ENCODE measurements at regions not wholly inside any gene's neighbourhood (a gene's known extent, or its start where the extent isn't known, plus 50 kb on each side); places are given as distances from the start of the nearest gene placed in this dataset.

- TF ChIP-seq CTCF (IDR thresholded peaks at IDR 0.05 in 2 of 3, conservative IDR thresholded peaks at IDR 0.05 in 1 of 3; ENCODE audit: borderline replicate concordance in 1 of 3, insufficient read depth in 1 of 3, low read depth in 2 of 3, low read length in 2 of 3) (no peak), POLR2AphosphoS5 (IDR thresholded peaks at IDR 0.05; ENCODE audit: low read depth, low read length) (no peak), CEBPB (IDR thresholded peaks at IDR 0.05; ENCODE audit: low read depth) (no peak)
Measured at GRCh38 chr3:153314038-153314437, 152.0 kb downstream of the RAP2B start.

Data from HCT116 (cell line).